Left kidney (tissue), 1 donor: ENCODE measurements at regions not wholly inside any gene's neighbourhood (a gene's known extent, or its start where the extent isn't known, plus 50 kb on each side); places are given as distances from the start of the nearest gene placed in this dataset.
"Not testable (repeated sequence)": the region's sequence is repeated elsewhere in the genome, so short reads cannot be mapped to it uniquely, and the experiment has no call there.

Experiments used
- DNase-seq: peaks from one replicate; pipeline ENCODE4 v3.0.0-alpha.2; 2013

GRCh38 chr9:82052081-82052480, 63.5 kb downstream of the SPATA31D1 start:
- DNase-seq = no peak

- DNase-seq = no peak
Observed at GRCh38 chr9:82054264-82055015, 65.9 kb downstream of the SPATA31D1 start.

DNA sequence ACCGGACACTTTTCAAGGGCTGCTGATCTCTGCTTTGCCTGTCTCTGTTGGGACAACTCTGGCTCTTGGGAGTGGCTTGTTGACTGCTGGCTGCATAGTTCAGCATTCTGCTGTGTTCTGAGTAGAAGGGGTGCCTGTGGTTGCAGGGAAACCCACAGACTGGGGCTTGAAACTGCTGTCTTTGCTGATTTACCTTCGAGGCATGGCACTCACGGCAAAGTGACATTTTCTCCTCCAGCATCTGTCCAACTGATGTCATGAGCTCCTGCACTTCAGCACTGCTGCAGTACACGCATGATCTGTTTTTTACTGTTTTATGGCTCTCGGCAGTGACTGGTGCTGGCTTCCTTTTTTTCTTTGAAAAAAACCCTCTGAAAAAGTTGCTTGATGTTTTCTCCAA, 69.2 kb downstream of the SPATA31D1 start:
- DNase-seq = no peak

DNA sequence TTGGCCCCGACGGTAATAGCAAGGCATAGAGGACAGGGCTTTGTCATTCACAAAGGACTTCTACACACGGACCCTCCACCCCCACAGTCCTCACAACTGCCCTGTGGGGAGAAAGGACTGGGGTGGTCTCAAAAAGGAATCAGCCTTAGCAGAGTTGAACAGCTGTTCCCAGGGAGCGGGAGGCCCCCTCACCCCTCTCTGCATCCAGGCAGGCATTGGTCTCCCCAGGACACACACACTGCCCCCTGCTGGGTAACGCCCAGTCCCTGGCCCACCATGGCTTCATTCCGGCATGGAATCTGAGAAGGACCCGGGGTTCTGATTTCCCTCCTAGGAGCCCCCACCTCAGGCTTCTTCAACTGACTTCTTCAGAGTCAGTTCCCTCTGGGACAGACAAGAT, 73.2 kb downstream of the SPATA31D1 start:
- DNase-seq = not testable (repeated sequence)

GRCh38 chr9:82062245-82062644, 73.7 kb downstream of the SPATA31D1 start:
- DNase-seq = no peak

DNA sequence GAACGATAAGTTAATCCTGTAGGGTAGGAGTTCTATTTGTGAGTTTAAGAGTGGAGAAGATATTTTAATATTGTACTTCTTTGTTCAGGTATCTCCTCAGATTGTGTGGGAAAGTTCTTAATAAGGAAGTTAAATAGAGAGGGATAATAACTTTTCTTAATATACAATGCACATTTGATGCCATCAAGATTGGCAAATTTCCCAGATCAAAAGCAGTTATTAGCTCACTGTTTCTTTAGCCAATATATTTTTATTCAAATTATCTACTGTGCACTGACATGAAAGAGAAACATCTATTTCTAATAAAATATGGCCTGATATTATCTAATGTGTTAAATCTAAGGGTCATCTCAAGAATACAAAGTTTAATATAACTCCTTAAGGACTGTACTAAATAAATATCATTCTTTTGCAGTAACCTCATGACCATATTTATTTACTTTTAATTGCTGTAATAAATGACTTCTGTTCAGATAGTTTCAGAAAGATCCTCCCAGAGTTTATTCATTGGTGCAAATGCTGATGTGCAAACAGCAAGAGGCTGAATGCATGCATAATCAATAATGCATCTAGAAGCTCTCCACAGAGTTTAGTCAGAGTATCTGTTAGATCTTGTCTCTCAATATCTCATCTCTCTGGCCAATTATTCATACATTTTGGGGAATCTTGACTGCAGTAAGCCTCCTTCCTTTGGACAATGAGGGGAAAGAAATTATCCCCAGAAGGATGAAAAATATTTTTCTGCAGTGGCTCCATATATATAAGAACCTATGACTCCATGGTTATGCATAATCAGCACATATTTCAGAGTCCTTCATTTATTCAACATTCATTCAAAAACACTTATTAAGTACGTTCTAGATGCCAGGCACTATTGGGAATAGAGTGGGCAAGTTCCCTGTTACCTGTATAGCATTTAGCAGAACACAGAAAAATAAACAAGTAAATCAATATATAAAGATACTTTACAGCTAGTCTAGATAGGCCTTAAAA, 85.3 kb downstream of the SPATA31D1 start:
- no peak for DNase-seq

DNA sequence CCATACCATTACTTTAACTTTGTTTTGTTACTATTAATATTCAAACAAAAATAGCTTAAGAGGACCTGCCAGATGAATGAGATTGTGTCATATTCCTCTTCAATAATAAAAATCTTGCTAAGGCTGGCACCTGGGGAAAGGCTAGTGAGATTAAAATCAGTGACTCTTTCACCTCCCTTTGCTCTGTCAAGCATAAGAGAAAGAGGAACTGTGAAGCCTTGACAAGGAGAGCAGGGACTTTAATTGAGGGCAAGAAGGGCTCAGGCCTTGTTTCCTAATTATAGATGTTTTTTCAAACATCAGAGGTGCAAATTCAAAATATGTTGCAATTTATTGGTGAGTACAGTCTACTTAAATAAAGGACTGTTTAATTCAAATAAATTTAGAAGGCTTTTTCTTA, 91.7 kb downstream of the SPATA31D1 start:
- no peak for DNase-seq

GRCh38 chr9:82081496-82081895, 92.9 kb downstream of the SPATA31D1 start:
- no peak for DNase-seq

- no peak for DNase-seq
Observed at GRCh38 chr9:82082563-82082962, 94.0 kb downstream of the SPATA31D1 start.

- DNase-seq = no peak
Observed at GRCh38 chr9:82088591-82088990, 100.0 kb downstream of the SPATA31D1 start.

DNA sequence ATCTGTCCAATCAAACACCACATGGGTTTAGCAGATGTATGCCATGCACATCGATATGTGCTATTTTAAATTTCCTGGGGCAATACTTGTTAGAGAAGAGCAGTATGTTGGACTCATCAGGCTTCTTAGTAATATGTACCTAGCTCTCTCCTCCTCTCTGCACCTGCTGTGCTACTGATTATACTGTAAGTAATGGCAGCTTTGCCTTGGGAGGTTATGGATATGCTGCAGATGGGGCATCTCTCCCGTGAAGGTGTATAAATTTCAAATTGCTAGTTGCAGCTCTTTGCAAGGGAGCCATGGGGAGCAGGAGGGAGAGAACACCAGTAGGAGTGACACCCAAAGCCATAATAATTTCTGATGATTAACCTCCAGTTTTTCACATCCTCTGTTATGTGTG, 101.5 kb downstream of the SPATA31D1 start:
- no peak for DNase-seq

- DNase-seq = no peak
Observed at GRCh38 chr9:82091100-82091499, 102.5 kb downstream of the SPATA31D1 start.

DNA sequence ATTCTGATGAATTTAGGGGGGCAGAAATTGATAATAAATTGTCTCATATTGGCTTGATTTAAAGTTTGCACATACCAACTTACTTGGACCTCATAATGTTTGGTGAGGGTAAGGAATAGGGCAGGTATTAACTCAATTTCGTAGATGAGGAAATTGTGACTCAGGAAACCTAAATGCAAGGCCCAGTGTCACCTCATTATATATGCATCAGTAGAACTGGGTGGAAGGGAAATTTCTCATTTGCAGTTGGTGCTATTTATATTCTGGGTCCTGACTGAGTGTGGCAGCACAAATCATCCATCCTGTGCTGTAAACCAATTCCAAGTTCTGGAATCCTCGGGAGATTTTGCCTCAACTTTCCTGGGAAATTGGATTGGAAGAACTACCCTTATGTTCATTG, 103.0 kb downstream of the SPATA31D1 start:
- DNase-seq = no peak

- DNase-seq = no peak
Observed at GRCh38 chr9:82101475-82101874, 112.9 kb downstream of the SPATA31D1 start.

DNA sequence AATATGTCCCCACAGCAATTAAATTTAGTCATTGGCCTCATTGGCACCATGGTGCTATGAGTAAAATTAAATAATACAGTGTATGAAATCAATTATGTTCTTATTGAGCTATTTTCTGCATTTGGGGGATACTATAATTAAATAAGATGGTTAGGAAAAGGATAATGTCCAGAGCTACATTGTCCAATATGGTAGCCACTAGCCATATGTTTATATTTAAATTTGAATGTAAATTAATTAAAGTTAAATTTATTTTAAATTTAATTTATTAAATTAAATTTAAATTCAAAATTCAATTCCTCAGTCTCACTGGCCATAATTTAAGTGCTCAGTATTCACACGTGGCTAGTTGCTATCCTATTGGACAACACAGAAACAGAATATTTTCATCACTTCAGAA, 115.7 kb downstream of the SPATA31D1 start:
- DNase-seq = no peak

GRCh38 chr9:82105729-82106128, 117.2 kb downstream of the SPATA31D1 start:
- no peak for DNase-seq

DNA sequence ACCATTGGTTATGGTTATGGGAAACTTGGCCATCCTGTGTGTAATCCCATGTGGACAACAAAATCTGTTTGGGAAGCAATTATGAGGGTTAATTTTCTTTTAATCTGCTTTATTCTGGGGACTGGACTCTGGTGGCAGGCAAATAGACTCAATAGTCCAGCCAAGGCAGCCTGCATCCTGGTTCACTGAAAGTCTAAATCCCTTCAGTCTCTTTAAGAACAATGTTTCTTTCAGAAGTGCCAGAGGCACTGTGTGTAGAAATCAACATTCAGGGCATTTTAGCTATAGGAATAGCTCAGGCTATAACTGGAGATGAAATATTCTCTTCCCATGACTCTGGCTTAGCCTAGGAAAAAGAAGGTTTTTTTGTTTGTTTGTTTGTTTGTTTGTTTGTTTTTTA, 118.0 kb downstream of the SPATA31D1 start:
- no peak for DNase-seq

DNA sequence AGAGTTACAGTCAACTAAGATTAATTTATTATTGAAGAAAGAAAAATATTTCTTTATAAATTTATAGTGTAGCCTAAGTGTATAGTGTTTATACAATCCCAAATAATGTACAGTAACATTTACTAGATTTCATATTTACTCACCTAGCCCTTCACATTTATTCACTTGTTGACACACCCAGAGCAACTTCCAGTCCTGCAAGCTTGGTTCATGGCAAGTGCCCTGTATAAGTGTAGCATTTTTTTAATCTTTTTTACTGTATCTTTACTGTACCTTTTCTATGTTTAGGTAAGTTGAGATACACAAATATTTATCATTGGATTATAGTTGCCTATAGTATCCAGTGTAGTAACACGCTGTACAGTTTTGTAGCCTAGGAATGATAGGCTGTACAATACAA, 119.9 kb downstream of the SPATA31D1 start:
- no peak for DNase-seq

- DNase-seq = no peak
Observed at GRCh38 chr9:82108941-82109340, 120.4 kb downstream of the SPATA31D1 start.

DNA sequence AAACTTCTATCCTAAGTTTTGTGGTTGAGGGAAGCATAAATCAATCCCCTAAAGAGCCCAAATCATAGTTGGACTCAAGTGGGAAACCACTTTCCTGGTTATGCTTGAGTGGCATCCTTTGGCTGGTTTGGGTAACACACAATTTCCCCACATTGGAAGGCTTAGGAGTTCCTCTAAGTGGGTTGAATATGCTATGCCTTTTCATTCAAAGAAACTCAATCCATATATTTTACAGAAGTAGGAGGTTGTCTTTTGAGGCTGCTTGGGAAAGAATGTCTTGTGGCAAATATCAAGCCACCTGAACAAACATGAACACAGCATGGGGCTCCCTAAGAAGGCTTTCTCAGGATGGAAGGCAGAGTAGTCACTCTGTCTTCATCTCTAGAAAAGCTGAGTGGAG, 121.1 kb downstream of the SPATA31D1 start:
- no peak for DNase-seq

- DNase-seq = no peak
Observed at GRCh38 chr9:82110881-82111280, 122.3 kb downstream of the SPATA31D1 start.

GRCh38 chr9:82115331-82115730, 126.8 kb downstream of the SPATA31D1 start:
- DNase-seq = no peak

DNA sequence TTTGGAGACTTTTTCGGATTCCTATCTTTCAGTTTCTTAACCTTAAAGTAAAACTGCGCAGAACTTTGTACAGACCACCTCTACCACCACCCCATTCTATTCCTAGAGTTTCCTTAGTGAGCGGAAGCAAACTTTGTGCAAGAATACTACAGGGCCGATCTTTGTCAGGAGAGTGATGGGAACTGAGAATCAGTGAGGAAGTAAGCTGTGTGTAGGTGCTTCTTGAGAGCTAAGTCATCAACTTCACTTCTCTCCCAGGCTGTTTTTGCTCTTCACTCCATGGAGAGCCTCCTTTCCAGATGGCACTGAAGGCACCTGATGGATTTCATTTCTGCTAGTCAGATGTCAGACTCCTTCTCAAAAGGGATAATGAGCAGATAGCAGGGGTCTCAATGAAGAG, 127.3 kb downstream of the SPATA31D1 start:
- DNase-seq = no peak
